PC-9 (cell line): ENCODE measurements at regions not wholly inside any gene's neighbourhood (a gene's known extent, or its start where the extent isn't known, plus 50 kb on each side); places are given as distances from the start of the nearest gene placed in this dataset.

Experiments
- BruUV-seq: library from RNA; stranded (reverse); fragments of 400-500 nt; replicated peaks from 2 replicates; lab custom pipeline; 2021; lab: Mats Ljungman, UMichigan
- CTCF ChIA-PET: fragments of 300-600 bp; sonication (Branson Sonifier 250); formaldehyde crosslinking; loops from one replicate; lab custom pipeline; 2022; ENCODE audit warnings: antibody characterized with exemption; lab: Charles Lee
- POLR2A ChIA-PET: fragments of 300-600 bp; sonication (Branson Sonifier 250); formaldehyde crosslinking; loops from one replicate; lab custom pipeline; 2022; ENCODE audit warnings: antibody characterized with exemption; ENCODE audit not compliant: unreplicated experiment; lab: Charles Lee
- DNase-seq, 2 experiments: peaks; one replicate each; pipeline versions ENCODE4 v3.0.0 to v3.0.0-alpha.2; 2015 to 2022; ENCODE audit warnings: mixed read lengths in 1 of 2
- H2AFZ ChIP-seq: fragments of 200-600 bp; sonication (generic); 2 replicates; pipeline ENCODE4 v1.8.1; 2017; ENCODE audit warnings: antibody characterized with exemption
- H3F3A ChIP-seq: fragments of 200-600 bp; sonication (generic); 2 replicates; pipeline ENCODE4 v1.8.1; 2017; ENCODE audit warnings: antibody characterized with exemption, mild to moderate bottlenecking, low read depth; ENCODE audit not compliant: insufficient read depth
- H3K27ac ChIP-seq: fragments of 200-600 bp; sonication (generic); 2 replicates; pipeline ENCODE4 v1.6.1; 2016; ENCODE audit warnings: mixed run types
- H3K27me3 ChIP-seq: fragments of 200-600 bp; sonication (generic); 2 replicates; pipeline ENCODE4 v1.6.1; 2016; ENCODE audit warnings: low read depth, mixed run types; ENCODE audit not compliant: insufficient read depth
- H3K36me3 ChIP-seq: fragments of 200-600 bp; sonication (generic); 2 replicates; pipeline ENCODE4 v1.6.1; 2016; ENCODE audit warnings: low read depth, mixed run types
- H3K4me1 ChIP-seq: fragments of 200-600 bp; sonication (generic); replicated peaks from 2 replicates; pipeline ENCODE4 v1.6.1; 2016; ENCODE audit warnings: mixed run types; ENCODE audit not compliant: insufficient read depth
- H3K4me2 ChIP-seq: fragments of 200-600 bp; sonication (generic); 2 replicates; pipeline ENCODE4 v1.6.1; 2017; ENCODE audit warnings: mixed run types
- H3K4me3 ChIP-seq: fragments of 200-600 bp; sonication (generic); 2 replicates; pipeline ENCODE4 v1.6.1; 2016; ENCODE audit warnings: mixed run types
- H3K79me2 ChIP-seq: fragments of 200-600 bp; sonication (generic); 2 replicates; pipeline ENCODE4 v1.6.1; 2017; ENCODE audit warnings: low read depth, mixed run types
- H3K9me2 ChIP-seq: fragments of 200-600 bp; sonication (generic); 2 replicates; pipeline ENCODE4 v1.8.1; 2017; ENCODE audit warnings: mild to moderate bottlenecking; ENCODE audit not compliant: insufficient read depth
- H3K9me3 ChIP-seq: fragments of 200-600 bp; sonication (generic); 2 replicates; pipeline ENCODE4 v1.8.1; 2016; ENCODE audit warnings: low read depth; ENCODE audit not compliant: insufficient read depth
- H4K20me1 ChIP-seq: fragments of 200-600 bp; sonication (generic); 2 replicates; pipeline ENCODE4 v1.8.1; 2017; ENCODE audit not compliant: insufficient read depth
- CTCF ChIP-seq: fragments of 200-600 bp; sonication (generic); conservative IDR thresholded peaks from 2 replicates; pipeline ENCODE4 v1.6.1; 2017; ENCODE audit warnings: mixed run types, antibody characterized with exemption, mild to moderate bottlenecking, moderate library complexity
- EZH2 ChIP-seq: fragments of 200-600 bp; sonication (generic); IDR thresholded peaks from 2 replicates; pipeline ENCODE4 v1.8.0; 2017; ENCODE audit warnings: antibody characterized with exemption, low read depth
- intact Hi-C: fragments of 100-400 bp; cut with micrococcal nuclease; formaldehyde crosslinking; loops from one replicate; pipeline ENCODE4 v1.10.0; 2022; ENCODE audit not compliant: unreplicated experiment

DNA sequence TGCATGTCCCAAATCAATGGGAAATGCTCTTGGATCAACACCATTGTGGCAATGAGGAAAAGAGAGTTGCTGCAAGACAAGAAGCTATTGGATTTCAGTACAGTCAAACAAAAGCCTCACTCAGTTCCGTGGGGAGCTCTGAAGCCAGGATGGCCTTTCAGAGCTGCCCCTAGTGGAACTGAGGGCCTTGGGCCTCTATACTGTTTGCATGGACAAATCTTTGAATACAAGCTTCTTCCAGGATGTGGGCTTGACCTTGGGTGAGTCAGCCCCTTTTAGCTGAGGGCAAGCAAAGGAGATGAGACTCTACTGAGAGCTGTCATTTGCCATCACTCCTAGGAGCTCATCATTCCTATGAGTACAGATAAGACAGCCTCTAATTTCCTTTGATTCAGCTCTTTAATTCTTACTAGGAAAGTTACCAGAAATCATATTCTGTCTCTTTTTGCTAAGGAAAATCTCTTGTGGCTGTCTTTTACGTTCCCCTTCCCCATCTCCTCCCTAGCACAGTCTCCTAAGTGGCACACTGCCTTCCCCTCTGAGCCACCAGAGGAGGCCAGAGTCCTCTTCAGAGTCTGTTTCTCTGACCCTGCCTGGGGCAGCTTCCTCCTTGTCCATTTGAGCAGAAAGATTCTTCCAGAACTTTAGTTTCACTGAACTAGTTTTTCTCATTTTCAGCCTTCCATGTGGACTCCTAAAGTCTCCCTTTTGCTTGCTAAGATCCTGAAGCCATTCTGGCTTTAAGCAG lies 168.8 kb upstream of the POC5 start:
- TF ChIP-seq CTCF (no peak), EZH2 (no peak)
- Histone ChIP-seq H2AFZ (no peak overlapping the region), H3K9me2 (no peaks in the 10 kb centered on the region), H3F3A (no peaks in the 10 kb centered on the region), H3K36me3 (no peaks in the 10 kb centered on the region), H3K9me3 (no peaks in the 10 kb centered on the region), H3K4me2 (no peak overlapping the region), H3K4me1 (no peaks in the 10 kb centered on the region), H3K4me3 (no peak overlapping the region), H3K27me3 (no peaks in the 10 kb centered on the region), H3K79me2 (no peaks in the 10 kb centered on the region), H3K27ac (no peak overlapping the region), H4K20me1 (no peaks in the 10 kb centered on the region)
- ChIA-PET POLR2A (no interaction called here), CTCF (no interaction called here)
- no peak for DNase-seq
- BruUV-seq, result no TSS peak
- intact Hi-C loops, result no loop called here

- no peaks in the 10 kb centered on the region for H3K9me2 ChIP-seq
- no peaks in the 10 kb centered on the region for H3F3A ChIP-seq
- no peak overlapping the region for H2AFZ ChIP-seq
- no TSS peak for BruUV-seq
- no peak for DNase-seq
- no peak for TF ChIP-seq CTCF
- TF ChIP-seq EZH2, result no peak
- no peaks in the 10 kb centered on the region for H4K20me1 ChIP-seq
- no peaks in the 10 kb centered on the region for H3K9me3 ChIP-seq
- no peaks in the 10 kb centered on the region for H3K4me1 ChIP-seq
- intact Hi-C loops, result no loop called here
- ChIA-PET CTCF (no interaction called here), POLR2A (no interaction called here)
- H3K79me2 ChIP-seq, result no peaks in the 10 kb centered on the region
- no peaks in the 10 kb centered on the region for H3K36me3 ChIP-seq
- no peak overlapping the region for H3K4me2 ChIP-seq
- H3K4me3 ChIP-seq, result no peak overlapping the region
- H3K27me3 ChIP-seq, result no peaks in the 10 kb centered on the region
- no peak overlapping the region for H3K27ac ChIP-seq
Observed at GRCh38 chr5:75885321-75885720, 168.1 kb upstream of the POC5 start.

GRCh38 chr5:75869891-75870290 lies 152.7 kb upstream of the POC5 start:
- no peak for DNase-seq
- ChIA-PET CTCF (no interaction called here), POLR2A (no interaction called here)

More at GRCh38 chr5:75869891-75870290, 152.7 kb upstream of the POC5 start:
- TF ChIP-seq EZH2 (no peak), CTCF (no peak)
- Histone ChIP-seq H4K20me1 (no peaks in the 10 kb centered on the region), H3K27ac (no peak overlapping the region), H3K9me3 (no peaks in the 10 kb centered on the region), H3K27me3 (peaks cover 6% of the 10 kb centered on the region; the same call in 1 of the 2 replicates), H2AFZ (no peak overlapping the region), H3K4me2 (no peak overlapping the region), H3K36me3 (no peaks in the 10 kb centered on the region), H3K4me1 (no peaks in the 10 kb centered on the region), H3F3A (no peaks in the 10 kb centered on the region), H3K9me2 (no peaks in the 10 kb centered on the region), H3K4me3 (no peak overlapping the region), H3K79me2 (no peaks in the 10 kb centered on the region)
- no TSS peak for BruUV-seq
- intact Hi-C loops, result no loop called here
